Stimulated activated naive CD4-positive, alpha-beta T cell (primary cell): ENCODE measurements at regions not wholly inside any gene's neighbourhood (a gene's known extent, or its start where the extent isn't known, plus 50 kb on each side); places are given as distances from the start of the nearest gene placed in this dataset.
"Not testable (repeated sequence)": the region's sequence is repeated elsewhere in the genome, so short reads cannot be mapped to it uniquely, and the experiment has no call there.

Experiments used
- DNase-seq, 6 experiments: peaks; one replicate each; lab custom pipeline; 2025; lab: John Stamatoyannopoulos, UW

- DNase-seq: no peak
Observed at GRCh38 chr2:53257287-53257686, 510.3 kb upstream of the CHAC2 start.

GRCh38 chr2:53253244-53253643 lies 514.4 kb upstream of the CHAC2 start:
- no peak for DNase-seq

GRCh38 chr2:53252115-53252514 lies 515.5 kb upstream of the CHAC2 start:
- DNase-seq: no peak

- DNase-seq: no peak
Observed at GRCh38 chr2:53247956-53248735, 519.5 kb upstream of the CHAC2 start.

- no peak for DNase-seq
Observed at GRCh38 chr2:53243430-53243829, 524.2 kb upstream of the CHAC2 start.

- no peak for DNase-seq
Observed at GRCh38 chr2:53242090-53242489, 525.5 kb upstream of the CHAC2 start.

- no peak for DNase-seq
Observed at GRCh38 chr2:53235836-53236582, 531.6 kb upstream of the CHAC2 start.

GRCh38 chr2:53234548-53234903 lies 533.1 kb upstream of the CHAC2 start:
- no peak for DNase-seq

- no peak for DNase-seq
Observed at GRCh38 chr2:53233759-53234547, 533.7 kb upstream of the CHAC2 start.

- no peak for DNase-seq
Observed at GRCh38 chr2:53231908-53232307, 535.7 kb upstream of the CHAC2 start.

GRCh38 chr2:53230691-53231090 lies 536.9 kb upstream of the CHAC2 start:
- DNase-seq: no peak

- no peak for DNase-seq
Observed at GRCh38 chr2:53227535-53227934, 540.1 kb upstream of the CHAC2 start.

- DNase-seq: no peak
Observed at GRCh38 chr2:53220969-53221368, 546.6 kb upstream of the CHAC2 start.

GRCh38 chr2:53217250-53217649 lies 550.4 kb upstream of the CHAC2 start:
- no peak for DNase-seq

- DNase-seq: no peak
Observed at GRCh38 chr2:53216805-53217204, 550.8 kb upstream of the CHAC2 start.

- no peak for DNase-seq
Observed at GRCh38 chr2:53212576-53212975, 555.0 kb upstream of the CHAC2 start.

- no peak for DNase-seq
Observed at GRCh38 chr2:53211201-53211774, 556.3 kb upstream of the CHAC2 start.

- DNase-seq: no peak
Observed at GRCh38 chr2:53210538-53210937, 557.1 kb upstream of the CHAC2 start.

- DNase-seq: no peak
Observed at GRCh38 chr2:53209679-53210458, 557.7 kb upstream of the CHAC2 start.

- DNase-seq: no peak
Observed at GRCh38 chr2:53208815-53209214, 558.8 kb upstream of the CHAC2 start.

- not testable (repeated sequence) for DNase-seq
Observed at GRCh38 chr2:53206226-53206625, 561.4 kb upstream of the CHAC2 start.

- no peak for DNase-seq
Observed at GRCh38 chr2:53202063-53202462, 565.5 kb upstream of the CHAC2 start.
